Adipocyte (in vitro differentiated cells): ENCODE measurements at regions not wholly inside any gene's neighbourhood (a gene's known extent, or its start where the extent isn't known, plus 50 kb on each side); places are given as distances from the start of the nearest gene placed in this dataset.

Source experiments
- DNase-seq: peaks from one replicate; pipeline ENCODE4 v3.0.0-alpha.2; 2015; ENCODE audit warnings: low read depth
- H3K27me3 ChIP-seq: replicated peaks from 2 replicates; pipeline ENCODE4 v1.7.0; 2013; ENCODE audit warnings: mild to moderate bottlenecking, low read length, moderate library complexity; ENCODE audit not compliant: control insufficient read depth, insufficient read depth
- H3K36me3 ChIP-seq: 2 replicates; pipeline ENCODE4 v1.7.0; 2013; ENCODE audit warnings: low read length, mild to moderate bottlenecking, moderate library complexity; ENCODE audit not compliant: control insufficient read depth, insufficient read depth, severe bottlenecking
- H3K4me1 ChIP-seq: 2 replicates; pipeline ENCODE4 v1.7.0; 2013; ENCODE audit warnings: mild to moderate bottlenecking, low read length, moderate library complexity; ENCODE audit not compliant: control insufficient read depth, insufficient read depth
- H3K4me3 ChIP-seq: 2 replicates; pipeline ENCODE4 v1.7.0; 2013; ENCODE audit warnings: mild to moderate bottlenecking, low read length, moderate library complexity
- H3K9ac ChIP-seq: 2 replicates; pipeline ENCODE4 v1.7.0; 2013; ENCODE audit warnings: mild to moderate bottlenecking, low read length, moderate library complexity
- H3K9me3 ChIP-seq: 2 replicates; pipeline ENCODE4 v1.7.0; 2013; ENCODE audit warnings: mild to moderate bottlenecking, low read length, moderate library complexity; ENCODE audit not compliant: control insufficient read depth

GRCh38 chr11:113567867-113568544 is 92.8 kb upstream of the DRD2 start:
- H3K4me1 ChIP-seq, result peaks cover 10% of the 10 kb centered on the region
- DNase-seq, result no peak
- H3K36me3 ChIP-seq, result no peaks in the 10 kb centered on the region
- H3K4me3 ChIP-seq, result no peak overlapping the region
- no peak overlapping the region for H3K9ac ChIP-seq
- peaks cover 46% of the 10 kb centered on the region for H3K27me3 ChIP-seq
- H3K9me3 ChIP-seq, result no peaks in the 10 kb centered on the region

- no peak overlapping the region for H3K4me3 ChIP-seq
- H3K27me3 ChIP-seq, result peaks cover 50% of the 10 kb centered on the region
- H3K9ac ChIP-seq, result no peak overlapping the region
- H3K4me1 ChIP-seq, result peaks cover 6% of the 10 kb centered on the region
- no peaks in the 10 kb centered on the region for H3K9me3 ChIP-seq
- H3K36me3 ChIP-seq, result no peaks in the 10 kb centered on the region
- DNase-seq, result no peak
Measured at GRCh38 chr11:113567097-113567496, 91.9 kb upstream of the DRD2 start.

- Histone ChIP-seq H3K36me3 (no peaks in the 10 kb centered on the region), H3K27me3 (peaks cover 61% of the 10 kb centered on the region)
- no peak for DNase-seq
Measured at GRCh38 chr11:113564527-113565130, 89.4 kb upstream of the DRD2 start.

GRCh38 chr11:113563766-113564526 is 88.7 kb upstream of the DRD2 start:
- no peak for DNase-seq
- no peaks in the 10 kb centered on the region for H3K36me3 ChIP-seq

More at GRCh38 chr11:113564527-113565130, 89.4 kb upstream of the DRD2 start:
- H3K4me1 ChIP-seq, result no peaks in the 10 kb centered on the region
- no peak overlapping the region for H3K9ac ChIP-seq
- no peak overlapping the region for H3K4me3 ChIP-seq
- no peaks in the 10 kb centered on the region for H3K9me3 ChIP-seq

GRCh38 chr11:113562981-113563461 is 87.8 kb upstream of the DRD2 start:
- H3K36me3 ChIP-seq, result no peaks in the 10 kb centered on the region
- H3K4me3 ChIP-seq, result no peak overlapping the region
- no peaks in the 10 kb centered on the region for H3K9me3 ChIP-seq
- DNase-seq, result no peak
- no peaks in the 10 kb centered on the region for H3K4me1 ChIP-seq
- peaks cover 56% of the 10 kb centered on the region for H3K27me3 ChIP-seq
- H3K9ac ChIP-seq, result no peak overlapping the region

More at GRCh38 chr11:113563766-113564526, 88.7 kb upstream of the DRD2 start:
- H3K4me3 ChIP-seq, result no peak overlapping the region
- peaks cover 61% of the 10 kb centered on the region for H3K27me3 ChIP-seq
- no peaks in the 10 kb centered on the region for H3K9me3 ChIP-seq
- no peak overlapping the region for H3K9ac ChIP-seq
- no peaks in the 10 kb centered on the region for H3K4me1 ChIP-seq

- Histone ChIP-seq H3K4me1 (no peaks in the 10 kb centered on the region), H3K9ac (no peak overlapping the region), H3K9me3 (no peaks in the 10 kb centered on the region), H3K4me3 (no peak overlapping the region), H3K36me3 (no peaks in the 10 kb centered on the region), H3K27me3 (peaks cover 56% of the 10 kb centered on the region)
- no peak for DNase-seq
Measured at GRCh38 chr11:113562576-113562975, 87.4 kb upstream of the DRD2 start.

GRCh38 chr11:113557926-113558325 is 82.7 kb upstream of the DRD2 start:
- peaks cover 33% of the 10 kb centered on the region for H3K27me3 ChIP-seq
- no peak for DNase-seq

GRCh38 chr11:113556036-113556435 is 80.8 kb upstream of the DRD2 start:
- H3K4me3 ChIP-seq, result no peak overlapping the region
- no peak overlapping the region for H3K9ac ChIP-seq
- H3K9me3 ChIP-seq, result no peaks in the 10 kb centered on the region
- no peaks in the 10 kb centered on the region for H3K36me3 ChIP-seq
- DNase-seq, result no peak
- peaks cover 14% of the 10 kb centered on the region for H3K4me1 ChIP-seq
- peaks cover 26% of the 10 kb centered on the region for H3K27me3 ChIP-seq

More at GRCh38 chr11:113557926-113558325, 82.7 kb upstream of the DRD2 start:
- Histone ChIP-seq H3K9ac (no peak overlapping the region), H3K4me1 (peaks cover 11% of the 10 kb centered on the region), H3K4me3 (no peak overlapping the region), H3K36me3 (no peaks in the 10 kb centered on the region), H3K9me3 (no peaks in the 10 kb centered on the region)

GRCh38 chr11:113555071-113555619 is 79.9 kb upstream of the DRD2 start:
- Histone ChIP-seq H3K4me1 (peaks cover 14% of the 10 kb centered on the region), H3K36me3 (no peaks in the 10 kb centered on the region), H3K27me3 (peaks cover 23% of the 10 kb centered on the region), H3K9ac (no peak overlapping the region), H3K4me3 (no peak overlapping the region), H3K9me3 (no peaks in the 10 kb centered on the region)
- DNase-seq, result no peak

GRCh38 chr11:113554526-113554925 is 79.3 kb upstream of the DRD2 start:
- Histone ChIP-seq H3K9me3 (no peaks in the 10 kb centered on the region), H3K4me3 (no peak overlapping the region), H3K36me3 (no peaks in the 10 kb centered on the region), H3K4me1 (peaks cover 14% of the 10 kb centered on the region), H3K27me3 (peaks cover 19% of the 10 kb centered on the region), H3K9ac (no peak overlapping the region)
- no peak for DNase-seq

- Histone ChIP-seq H3K4me3 (no peak overlapping the region), H3K36me3 (no peaks in the 10 kb centered on the region), H3K9ac (no peak overlapping the region), H3K4me1 (peaks cover 14% of the 10 kb centered on the region), H3K9me3 (no peaks in the 10 kb centered on the region), H3K27me3 (peaks cover 19% of the 10 kb centered on the region)
- DNase-seq, result no peak
Measured at GRCh38 chr11:113553915-113554314, 78.7 kb upstream of the DRD2 start.
